Stimulated activated CD8-positive, alpha-beta memory T cell treated with anti-CD3 and anti-CD28 coated beads, Interleukin-12 subunit alpha, Interleukin-12 subunit beta, amount 100 ng/mL, for 24 hours (primary cell): ENCODE measurements at regions not wholly inside any gene's neighbourhood (a gene's known extent, or its start where the extent isn't known, plus 50 kb on each side); places are given as distances from the start of the nearest gene placed in this dataset.

Experiments used
- DNase-seq: peaks from one replicate; pipeline ENCODE4 v3.0.0-alpha.2; 2020; ENCODE audit errors: extremely low read depth

DNA sequence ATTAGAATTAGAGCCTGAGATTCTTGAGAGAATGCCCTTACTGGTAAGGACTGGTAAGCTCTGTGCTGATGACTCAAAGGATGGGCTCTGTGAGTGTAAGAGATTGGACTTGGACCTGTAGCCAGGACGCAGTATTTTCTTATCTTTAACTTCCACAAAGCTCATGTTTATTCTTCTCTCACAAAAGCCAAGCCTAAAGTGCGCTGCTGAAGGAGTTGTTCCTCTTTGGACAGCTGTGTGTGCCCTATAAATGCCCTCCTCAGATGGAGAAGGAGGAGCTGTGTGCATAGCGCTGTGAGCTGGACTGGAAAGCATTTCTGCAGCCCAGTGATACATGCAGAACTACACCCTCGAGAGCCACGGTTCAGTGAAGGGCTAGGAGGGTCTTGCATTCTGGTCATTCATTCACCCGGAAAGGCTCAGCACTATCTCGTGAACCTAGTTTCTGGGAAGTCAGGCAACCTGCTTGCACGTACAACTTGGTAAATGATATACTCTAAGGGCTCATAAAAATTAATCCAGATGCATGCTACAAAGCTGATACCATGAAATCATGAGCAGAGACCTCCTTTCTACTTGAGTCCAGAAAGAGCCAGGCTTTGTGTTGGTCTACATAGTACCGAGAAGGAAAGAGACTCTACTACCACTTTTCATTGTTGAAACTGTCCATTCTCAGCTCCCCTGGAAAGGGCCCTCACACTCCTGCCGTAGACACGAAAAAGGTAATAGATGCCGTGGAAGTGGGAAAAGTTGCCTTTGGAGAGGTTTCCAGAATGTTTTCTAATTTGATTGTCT lies 103.0 kb upstream of the TBL1XR1 start:
- no peak for DNase-seq

DNA sequence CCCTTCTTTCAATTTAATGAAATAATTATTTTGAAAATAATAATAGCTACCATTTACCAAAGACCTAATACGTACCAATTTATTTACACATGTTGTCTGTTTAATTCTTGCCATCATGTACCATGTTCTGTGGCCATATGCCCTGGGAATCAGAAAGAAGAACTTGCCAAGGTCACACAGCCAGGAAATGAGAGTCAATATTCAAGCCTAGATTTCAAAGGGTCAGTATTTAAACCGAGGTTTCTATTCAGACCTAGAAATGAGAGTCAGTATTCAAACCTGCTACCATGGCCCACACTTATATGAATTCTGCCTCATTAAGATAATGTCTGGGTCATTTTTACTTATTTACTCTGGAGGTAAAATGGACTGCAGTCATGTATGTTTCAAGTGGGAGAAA lies 103.6 kb upstream of the TBL1XR1 start:
- no peak for DNase-seq

- no peak for DNase-seq
Observed at GRCh38 chr3:177306252-177306651, 109.0 kb upstream of the TBL1XR1 start.

DNA sequence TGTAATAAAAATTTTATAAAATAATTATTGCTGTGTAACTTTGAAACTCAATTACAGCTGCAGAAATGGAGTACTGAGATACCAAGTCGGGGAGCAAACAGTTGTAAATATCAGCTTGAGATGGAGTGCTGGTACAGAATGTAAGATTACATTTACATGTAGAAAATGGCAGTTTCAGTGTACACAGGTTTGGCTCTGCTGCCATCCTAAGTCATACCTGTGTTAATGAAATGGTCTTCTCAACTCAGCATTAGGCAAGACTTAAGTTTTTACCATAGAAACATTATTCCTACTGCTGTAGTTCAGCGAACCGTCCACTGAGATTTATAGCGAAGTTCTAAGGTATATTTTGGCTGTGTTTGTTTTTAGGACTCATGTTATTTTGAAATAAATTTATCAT lies 110.1 kb upstream of the TBL1XR1 start:
- no peak for DNase-seq

DNA sequence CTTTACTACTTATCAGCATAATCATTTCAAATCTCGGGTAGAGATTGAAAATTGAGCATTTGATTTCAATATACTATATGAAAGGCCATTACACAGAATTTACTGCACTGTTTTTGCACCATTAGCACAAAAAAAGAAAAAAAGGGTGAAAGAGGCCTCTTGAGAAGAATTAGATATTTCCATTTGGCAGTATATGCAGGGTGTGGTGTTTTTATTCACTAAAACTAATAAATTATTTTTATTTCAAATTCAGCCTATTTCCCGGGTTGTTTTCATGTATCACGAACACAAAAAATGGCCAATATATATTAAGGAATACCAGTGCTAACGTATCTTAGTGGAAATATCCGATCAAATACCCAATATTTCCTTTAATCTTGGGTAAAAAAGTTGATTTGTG lies 110.5 kb upstream of the TBL1XR1 start:
- no peak for DNase-seq

- no peak for DNase-seq
Observed at GRCh38 chr3:177308286-177308685, 111.0 kb upstream of the TBL1XR1 start.

- no peak for DNase-seq
Observed at GRCh38 chr3:177308911-177309310, 111.6 kb upstream of the TBL1XR1 start.

GRCh38 chr3:177312491-177312890 lies 115.2 kb upstream of the TBL1XR1 start:
- no peak for DNase-seq

DNA sequence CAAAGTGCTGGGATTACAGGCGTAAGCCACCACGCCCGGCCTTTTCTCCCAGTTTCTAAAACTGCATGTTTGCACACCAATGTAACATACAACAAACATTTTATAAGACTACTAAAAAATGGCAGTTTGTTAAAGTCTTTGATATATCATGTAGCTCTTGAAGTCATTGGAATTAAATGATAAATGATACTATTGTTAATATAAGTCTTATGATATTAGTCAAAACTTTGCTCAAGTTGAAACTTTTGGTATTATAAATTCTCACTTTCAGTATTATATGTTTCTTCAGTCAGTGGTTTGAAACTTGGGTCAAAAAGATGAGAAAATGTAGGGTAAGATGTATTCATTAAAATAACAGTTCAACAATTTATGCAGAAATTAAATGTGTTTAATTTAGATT lies 117.6 kb upstream of the TBL1XR1 start:
- no peak for DNase-seq

GRCh38 chr3:177317247-177317646 lies 120.0 kb upstream of the TBL1XR1 start:
- DNase-seq, result no peak

- no peak for DNase-seq
Observed at GRCh38 chr3:177318559-177318958, 121.3 kb upstream of the TBL1XR1 start.

GRCh38 chr3:177320765-177321247 lies 123.5 kb upstream of the TBL1XR1 start:
- DNase-seq, result no peak

- DNase-seq, result no peak
Observed at GRCh38 chr3:177321819-177322218, 124.5 kb upstream of the TBL1XR1 start.

GRCh38 chr3:177322881-177323280 lies 125.6 kb upstream of the TBL1XR1 start:
- DNase-seq, result no peak

DNA sequence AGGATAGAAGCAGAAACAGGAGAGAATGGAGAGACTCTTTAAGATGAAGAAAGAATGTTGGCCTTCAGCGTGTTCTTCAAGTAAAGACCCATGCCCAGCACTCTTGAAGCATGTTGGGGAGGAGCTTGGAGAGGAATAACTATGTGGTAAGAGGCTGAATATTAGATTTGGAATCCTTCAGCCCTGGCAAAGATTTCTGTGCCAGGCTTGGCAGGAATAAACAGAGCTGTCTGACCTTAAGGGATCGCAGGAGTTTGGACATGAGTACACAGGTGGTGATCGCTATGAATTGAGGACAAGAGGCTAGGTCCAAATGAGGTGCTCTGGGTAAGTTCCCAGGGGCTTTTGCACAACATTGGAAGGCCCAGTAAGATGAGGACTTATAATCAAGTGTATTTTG lies 132.6 kb upstream of the TBL1XR1 start:
- DNase-seq, result no peak

- no peak for DNase-seq
Observed at GRCh38 chr3:177330779-177331178, 133.5 kb upstream of the TBL1XR1 start.

DNA sequence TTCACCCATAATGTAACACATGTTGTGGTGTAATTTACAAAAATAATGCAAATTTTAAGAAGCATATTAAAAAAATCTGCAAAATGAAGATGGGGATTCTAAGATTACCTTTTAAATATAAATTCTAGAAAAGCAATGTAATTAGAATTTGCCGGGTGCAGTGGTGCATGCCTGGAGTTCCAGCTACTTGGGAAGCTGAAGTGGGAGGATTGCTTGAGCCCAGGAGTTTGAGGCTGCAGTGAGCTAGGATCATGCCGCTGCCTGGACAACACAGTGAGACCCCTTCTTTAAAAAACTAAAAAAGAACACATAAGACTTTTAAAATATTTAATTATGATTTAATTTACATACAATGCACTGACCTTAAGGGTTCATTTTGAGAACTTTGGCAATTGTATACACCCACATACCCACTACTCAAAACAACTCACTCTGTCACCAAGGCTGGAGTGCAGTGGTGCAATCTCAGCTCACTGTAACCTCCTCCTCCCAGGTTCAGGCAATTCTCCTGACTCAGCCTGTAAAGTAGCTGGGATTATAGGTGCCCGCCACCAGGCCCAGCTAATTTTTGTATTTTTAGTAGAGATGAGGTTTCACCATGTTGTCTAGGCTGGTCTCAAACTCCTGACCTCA lies 134.0 kb upstream of the TBL1XR1 start:
- no peak for DNase-seq

GRCh38 chr3:177332955-177333354 lies 135.7 kb upstream of the TBL1XR1 start:
- no peak for DNase-seq

- no peak for DNase-seq
Observed at GRCh38 chr3:177333533-177334520, 136.5 kb upstream of the TBL1XR1 start.

- DNase-seq, result no peak
Observed at GRCh38 chr3:177334803-177335202, 137.5 kb upstream of the TBL1XR1 start.

GRCh38 chr3:177335728-177336127 lies 138.4 kb upstream of the TBL1XR1 start:
- no peak for DNase-seq

- no peak for DNase-seq
Observed at GRCh38 chr3:177336873-177337450, 139.7 kb upstream of the TBL1XR1 start.
